Germinal center (tissue), 1 donor: ENCODE measurements at regions not wholly inside any gene's neighbourhood (a gene's known extent, or its start where the extent isn't known, plus 50 kb on each side); places are given as distances from the start of the nearest gene placed in this dataset.
"Not testable (repeated sequence)": the region's sequence is repeated elsewhere in the genome, so short reads cannot be mapped to it uniquely, and the experiment has no call there.

Source experiments
- DNase-seq: peaks from one replicate; pipeline ENCODE4 v3.0.0; 2012; ENCODE audit warnings: mixed read lengths, low spot score

DNA sequence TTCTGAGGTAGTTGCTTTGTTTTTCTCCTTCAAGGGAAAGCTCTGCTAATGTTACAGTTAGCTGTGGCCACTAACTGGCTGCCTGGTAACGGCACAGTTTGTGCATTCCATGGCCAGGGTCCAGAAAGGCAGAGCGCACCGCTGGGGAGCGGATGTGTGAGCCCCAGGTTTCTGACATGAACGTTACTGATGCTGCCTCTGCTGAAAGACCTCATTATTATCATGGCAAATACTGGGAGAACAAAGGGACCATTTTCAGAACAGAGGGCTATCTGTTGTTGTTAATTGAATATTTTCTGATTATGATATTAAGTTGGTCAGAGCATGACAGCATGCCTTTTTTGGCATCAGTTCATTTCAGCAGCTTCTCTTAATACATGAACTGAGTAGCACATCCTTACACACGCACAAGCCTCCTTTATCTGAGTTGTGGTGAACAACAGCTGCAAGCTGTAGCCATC, 134.1 kb downstream of the NUDT12 start:
- no peak for DNase-seq

DNA sequence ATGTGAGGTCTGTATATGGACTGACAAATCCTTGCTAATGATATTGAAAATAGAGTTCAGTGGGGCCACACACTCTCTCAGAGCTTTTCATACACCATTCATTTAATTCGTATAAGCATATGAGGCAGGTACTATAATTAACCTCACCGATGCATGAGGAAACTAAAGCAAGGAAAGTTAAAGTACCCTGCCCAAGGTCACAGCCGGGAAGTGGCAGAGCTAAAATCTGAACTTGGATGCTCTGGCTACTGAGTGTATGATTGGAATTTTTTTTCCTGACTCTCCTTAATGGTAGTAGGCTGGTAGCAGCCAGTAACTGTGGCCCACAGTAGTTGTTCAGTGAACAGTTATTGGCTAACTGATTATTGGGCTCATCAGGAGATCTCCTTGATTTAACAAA, 135.3 kb downstream of the NUDT12 start:
- no peak for DNase-seq

- DNase-seq = no peak
Observed at GRCh38 chr5:103425686-103426454, 136.7 kb downstream of the NUDT12 start.

DNA sequence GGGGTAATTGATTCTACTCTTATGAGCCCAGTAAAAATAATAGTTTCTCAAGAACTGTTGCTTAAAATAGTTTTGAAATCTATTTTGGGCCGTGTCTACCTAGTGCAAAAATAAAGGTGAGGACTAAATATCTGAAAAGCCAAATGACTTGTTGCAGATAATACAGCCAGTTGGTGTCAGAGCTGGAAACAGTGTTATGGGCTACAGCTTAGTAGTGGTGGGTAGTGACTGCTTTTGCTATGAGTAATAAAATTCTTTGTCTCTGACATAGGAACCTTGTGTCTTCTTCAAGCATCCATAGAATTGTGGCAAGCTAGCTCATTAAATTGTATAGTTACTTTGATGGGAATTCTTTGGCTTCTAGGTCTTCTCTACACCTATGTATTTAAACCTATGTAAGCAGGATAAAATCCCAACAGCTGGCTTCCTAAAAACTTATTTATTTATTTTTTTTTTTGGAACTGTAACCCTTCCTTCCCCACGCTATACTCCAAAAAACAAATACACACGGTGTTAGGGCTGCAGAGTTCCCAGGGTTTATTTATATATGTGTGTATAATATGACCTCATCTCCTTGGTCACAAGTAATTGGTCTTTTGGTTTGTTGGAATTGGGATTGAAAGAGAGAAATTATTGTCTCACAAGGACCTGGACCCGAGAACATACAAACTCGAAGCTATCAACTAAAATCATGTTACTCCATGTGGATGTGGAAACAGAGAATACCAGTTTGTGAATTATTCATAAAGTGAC, 138.0 kb downstream of the NUDT12 start:
- no peak for DNase-seq

DNA sequence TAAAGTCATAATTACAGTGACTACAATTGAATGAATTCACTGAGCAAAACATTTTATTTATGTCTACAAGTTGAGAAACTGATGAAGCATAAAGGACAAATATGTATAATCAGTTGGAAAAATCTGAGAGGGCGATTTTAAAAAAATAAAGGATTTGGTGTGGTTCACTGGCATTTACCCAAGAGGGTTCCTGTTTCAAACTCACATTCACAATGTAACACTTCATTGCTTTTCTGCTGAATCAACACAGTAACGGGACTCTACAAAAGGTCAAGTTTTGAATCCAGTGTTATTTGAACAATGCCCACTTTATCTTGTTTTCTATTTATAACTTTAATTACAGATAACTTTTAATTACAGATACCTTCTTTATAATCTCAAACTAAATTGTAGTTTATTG, 138.6 kb downstream of the NUDT12 start:
- DNase-seq = no peak

GRCh38 chr5:103422756-103423155, 139.8 kb downstream of the NUDT12 start:
- no peak for DNase-seq

DNA sequence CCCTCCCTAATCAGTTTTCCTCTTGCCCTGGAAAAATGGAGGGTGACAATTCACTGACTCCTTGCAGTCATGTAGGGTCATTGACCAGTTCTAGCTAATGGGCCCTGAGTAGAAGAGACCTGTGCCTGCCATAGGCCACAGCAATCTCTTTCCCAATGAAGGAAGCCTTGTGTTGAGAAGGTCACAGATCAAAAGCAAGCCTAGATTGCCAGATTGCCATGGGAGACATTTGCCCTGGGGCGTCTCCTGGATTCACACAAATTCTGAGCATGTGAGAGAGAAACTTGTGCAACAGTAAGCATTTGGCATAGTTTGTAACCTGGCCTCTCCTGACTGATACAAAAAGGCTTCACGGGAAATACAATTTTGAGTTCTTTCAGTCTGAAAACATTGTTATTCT, 148.0 kb downstream of the NUDT12 start:
- no peak for DNase-seq

DNA sequence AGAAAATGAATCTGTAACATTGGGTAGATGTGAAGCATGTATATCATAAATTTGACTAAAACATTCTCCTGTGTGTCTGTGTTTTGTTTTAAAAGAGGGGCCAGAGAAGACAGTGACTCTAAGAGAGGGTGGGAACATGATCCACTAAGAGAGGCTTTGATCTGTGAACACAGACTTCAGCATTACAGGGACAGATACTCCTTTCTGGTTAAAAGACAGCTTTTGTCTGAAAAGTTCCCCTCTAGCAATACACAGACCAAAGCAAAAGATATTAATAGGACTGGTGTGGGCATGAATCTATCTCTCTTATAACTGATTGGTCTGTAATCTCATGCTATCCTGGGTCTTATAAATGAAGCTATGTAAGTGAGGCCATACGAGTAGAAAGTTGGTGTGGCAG, 150.9 kb downstream of the NUDT12 start:
- DNase-seq = no peak

GRCh38 chr5:103410172-103410571, 151.6 kb downstream of the MACIR start:
- DNase-seq = no peak

GRCh38 chr5:103409013-103409670, 150.6 kb downstream of the MACIR start:
- DNase-seq = no peak

DNA sequence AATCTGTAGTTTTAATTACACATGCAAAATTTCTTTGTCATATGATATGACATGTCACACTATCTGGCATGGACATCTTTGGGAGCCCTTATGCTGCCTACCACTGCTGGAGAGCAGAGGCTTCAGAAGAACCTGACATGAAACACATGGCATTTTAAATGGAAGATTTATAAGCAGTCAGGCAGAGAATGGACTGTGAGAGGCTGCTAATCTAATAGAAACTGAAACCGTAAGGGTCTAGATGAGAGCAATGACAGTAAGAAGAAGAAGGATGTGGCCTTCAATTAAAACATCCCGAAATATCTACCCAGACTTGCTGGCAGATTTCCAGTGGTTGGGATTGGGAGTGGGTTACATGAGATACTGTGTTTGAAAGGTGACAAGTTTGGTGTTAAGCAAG, 149.8 kb downstream of the MACIR start:
- DNase-seq = no peak

GRCh38 chr5:103407402-103407801, 148.8 kb downstream of the MACIR start:
- DNase-seq = no peak

- no peak for DNase-seq
Observed at GRCh38 chr5:103404483-103404882, 145.9 kb downstream of the MACIR start.

- no peak for DNase-seq
Observed at GRCh38 chr5:103402851-103403250, 144.3 kb downstream of the MACIR start.

DNA sequence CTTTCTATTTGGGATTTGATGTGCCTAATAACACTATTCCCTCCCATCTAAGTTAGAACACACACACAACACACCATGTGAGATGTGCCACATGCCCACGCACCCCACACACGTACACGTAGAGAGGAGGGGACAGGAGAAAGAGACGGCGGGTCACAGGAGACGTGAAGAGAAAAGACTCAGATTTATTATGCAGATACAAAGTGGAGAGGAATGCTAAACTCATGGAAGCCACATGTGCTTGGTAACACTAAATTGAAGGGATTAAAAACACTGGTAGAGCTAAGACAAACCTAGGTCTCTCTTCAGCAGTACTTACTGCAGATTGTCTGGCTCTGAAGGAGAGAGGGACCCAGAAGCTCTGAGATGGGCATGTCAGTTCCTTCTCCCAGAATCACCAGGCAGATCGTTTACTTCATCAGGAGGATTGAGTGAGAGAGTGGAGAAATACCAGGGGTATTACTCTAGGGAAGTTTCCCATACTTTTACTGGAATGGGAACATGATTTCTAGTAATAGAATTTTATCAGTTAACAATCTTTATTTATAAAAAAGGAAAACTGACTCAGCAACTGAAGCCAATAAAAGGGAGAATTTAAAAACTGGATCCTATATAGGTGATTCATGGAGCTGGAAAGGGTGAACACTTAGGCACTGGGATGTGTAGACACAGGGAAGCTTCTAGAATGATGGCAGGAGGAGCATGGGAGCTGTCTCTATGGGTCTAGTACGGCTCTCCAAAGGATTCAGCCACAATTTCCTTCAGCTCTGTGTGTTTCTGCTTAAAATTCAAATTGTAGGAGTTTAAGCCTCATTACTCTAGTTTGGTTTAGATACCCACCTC, 139.4 kb downstream of the MACIR start:
- no peak for DNase-seq

DNA sequence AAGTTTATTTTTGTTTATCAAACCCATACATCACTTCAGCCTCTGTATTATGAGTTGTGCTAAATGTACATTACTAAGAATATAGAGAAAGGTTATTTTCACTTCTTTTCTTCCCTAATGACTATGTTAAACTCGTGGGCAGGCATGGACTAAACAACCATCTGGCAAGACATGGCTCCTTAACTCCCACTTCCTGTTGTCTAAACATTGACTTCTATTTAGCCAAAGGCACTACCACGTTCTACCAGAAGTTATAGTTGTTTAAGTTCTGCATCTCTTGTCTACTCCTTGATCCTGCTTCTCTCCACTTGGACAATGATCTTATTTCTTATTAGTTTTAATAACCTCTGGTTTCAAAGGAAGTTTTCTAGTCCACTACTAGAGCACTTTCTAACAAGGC, 136.1 kb downstream of the MACIR start:
- no peak for DNase-seq

DNA sequence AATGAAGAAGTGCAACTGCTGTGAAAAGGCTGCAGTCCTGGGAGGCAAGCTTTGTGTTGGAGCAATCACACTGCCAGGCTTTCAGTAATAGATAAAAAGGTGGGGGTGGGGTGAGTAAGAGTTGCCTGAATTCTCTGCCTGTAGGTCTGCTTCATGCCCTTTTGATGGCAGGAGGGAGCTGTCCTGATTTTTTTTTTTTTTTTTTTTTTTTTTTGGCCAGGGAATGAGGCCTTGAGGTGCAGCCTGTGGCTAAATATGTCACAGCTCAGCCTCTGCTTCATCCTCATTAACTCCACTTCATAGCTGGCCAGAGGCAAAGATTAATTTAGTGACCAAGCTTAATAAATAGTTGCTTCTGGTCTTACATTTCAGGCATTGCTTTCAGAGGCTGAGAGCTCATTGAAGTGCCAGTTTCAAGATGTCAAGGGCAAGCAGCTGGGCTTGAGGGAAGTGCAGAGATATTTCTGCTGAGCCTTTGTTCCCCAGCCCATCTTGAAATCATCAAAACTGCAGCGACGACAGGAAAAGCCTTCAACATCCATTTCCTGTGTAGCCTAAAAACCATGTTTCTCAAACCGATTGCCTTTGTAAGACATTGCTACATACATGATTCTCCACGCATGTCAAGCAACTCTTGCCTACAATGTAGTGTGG, 134.7 kb downstream of the MACIR start:
- no peak for DNase-seq

DNA sequence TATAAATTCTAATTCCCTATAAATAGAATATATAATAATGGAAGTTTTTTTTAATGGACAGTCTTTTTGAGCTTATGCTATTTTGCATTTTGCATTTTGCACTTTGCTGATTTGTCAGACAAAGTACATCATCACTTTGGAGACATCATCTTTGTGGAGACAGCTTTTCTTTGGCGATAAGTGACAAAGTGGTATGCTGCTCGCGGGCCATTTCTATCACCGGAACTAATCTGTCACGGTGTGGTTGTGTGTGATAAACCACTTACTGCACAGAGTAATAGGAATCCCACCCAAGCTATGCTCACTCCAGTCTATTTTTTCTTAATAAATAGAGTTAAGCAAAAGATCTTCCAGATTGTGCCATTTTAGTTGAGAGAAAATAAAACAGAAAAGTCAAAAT, 133.1 kb downstream of the MACIR start:
- no peak for DNase-seq

GRCh38 chr5:103389846-103390245, 131.3 kb downstream of the MACIR start:
- DNase-seq = no peak

GRCh38 chr5:103389357-103389756, 130.8 kb downstream of the MACIR start:
- DNase-seq = no peak

DNA sequence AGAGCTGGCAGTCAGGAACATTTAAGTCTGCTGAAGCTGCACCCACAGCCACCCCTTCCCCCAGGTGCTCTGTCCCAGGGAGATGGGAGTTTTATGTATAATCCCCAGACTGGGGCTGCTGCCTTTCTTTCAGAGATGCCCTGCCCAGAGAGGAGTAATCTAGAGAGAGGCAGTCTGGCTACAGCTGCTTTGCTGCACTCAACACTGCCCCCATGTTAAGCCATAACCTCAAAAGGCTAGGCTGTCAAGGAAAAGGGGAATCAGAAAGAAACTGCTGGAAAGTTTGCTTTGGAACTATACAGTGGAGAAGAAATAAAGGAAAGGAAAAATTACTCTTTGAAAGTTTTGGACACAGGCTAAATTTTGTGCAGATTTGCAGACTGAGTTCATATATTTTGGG, 127.2 kb downstream of the MACIR start:
- no peak for DNase-seq

DNA sequence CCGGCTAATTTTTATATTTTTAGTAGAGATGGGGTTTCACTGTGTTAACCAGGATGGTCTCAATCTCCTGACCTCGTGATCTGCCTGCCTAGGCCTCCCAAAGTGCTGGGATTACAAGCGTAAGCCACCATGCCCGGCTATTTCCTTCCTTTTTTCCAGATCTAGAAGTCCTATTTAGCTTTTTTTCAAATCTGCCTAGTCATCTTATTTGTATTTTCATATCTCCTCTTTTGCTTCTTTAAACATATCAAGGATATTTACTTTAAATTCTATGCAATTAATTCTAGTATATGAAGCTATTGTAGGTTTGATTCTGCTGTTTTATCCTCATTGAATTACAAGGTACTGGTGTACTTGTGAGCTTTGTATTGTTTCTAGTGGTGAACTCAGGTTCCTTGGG, 119.1 kb downstream of the MACIR start:
- DNase-seq = not testable (repeated sequence)
